Peyer's patch (tissue), 4 donors: ENCODE measurements at regions not wholly inside any gene's neighbourhood (a gene's known extent, or its start where the extent isn't known, plus 50 kb on each side); places are given as distances from the start of the nearest gene placed in this dataset.

Experiments used
- DNase-seq, 3 donors: peaks; one replicate each; pipeline ENCODE4 v3.0.0-alpha.2; 2017 to 2019
- H3K27ac ChIP-seq, 4 donors: fragments of 200-600 bp; sonication (generic); one replicate each; pipeline ENCODE4 v1.5.1; 2016 to 2019
- H3K27me3 ChIP-seq, 2 donors: fragments of 200-600 bp; sonication (generic); one replicate each; pipeline ENCODE4 v1.5.1; 2019
- H3K36me3 ChIP-seq, 3 donors: fragments of 200-600 bp; sonication (generic); one replicate each; pipeline ENCODE4 v1.5.1; 2016 to 2019
- H3K4me1 ChIP-seq, 4 donors: fragments of 200-600 bp; sonication (generic); one replicate each; pipeline ENCODE4 v1.5.1; 2016 to 2019
- H3K4me3 ChIP-seq, 4 donors: fragments of 200-600 bp; sonication (generic); 1 replicate in 3 of 4; 2 replicates in 1 of 4; pipeline ENCODE4 v1.5.1; 2016 to 2019; ENCODE audit warnings: mild to moderate bottlenecking in 1 of 4
- H3K9me3 ChIP-seq, 4 donors: fragments of 200-600 bp; sonication (generic); one replicate each; pipeline ENCODE4 v1.5.1; 2016 to 2019; ENCODE audit warnings: mild to moderate bottlenecking in 1 of 4
- CTCF ChIP-seq, 6 experiments: fragments of 450-650 bp in 4 of 6; fragments of 200-600 bp in 2 of 6; sonication (generic) in 1 of 6; IDR thresholded peaks; one replicate each; pipeline ENCODE4 v1.5.1; 2017 to 2019; ENCODE audit warnings: antibody characterized with exemption in 6 of 6, mild to moderate bottlenecking in 3 of 6, moderate library complexity in 1 of 6
- POLR2A ChIP-seq, 2 donors: fragments of 450-650 bp; IDR thresholded peaks; one replicate each; pipeline ENCODE4 v1.5.1; 2017; ENCODE audit warnings: antibody characterized with exemption in 2 of 2, mild to moderate bottlenecking in 2 of 2, moderate library complexity in 2 of 2

GRCh38 chr14:103196716-103197115, 73.5 kb downstream of the TNFAIP2 start:
- TF ChIP-seq POLR2A (IDR thresholded peaks at IDR 0.05) (no peak), CTCF (IDR thresholded peaks at IDR 0.05) (no peak)
- Histone ChIP-seq H3K27ac (no peak overlapping the region), H3K27me3 (no peaks in the 10 kb centered on the region), H3K36me3 (no peaks in the 10 kb centered on the region), H3K9me3 (no peaks in the 10 kb centered on the region), H3K4me1 (no peaks in the 10 kb centered on the region), H3K4me3 (no peak overlapping the region)
- peak in 1 of 3 donors; percentile 35 for DNase-seq

GRCh38 chr14:103198131-103199105, 75.2 kb downstream of the TNFAIP2 start:
- H3K4me1 ChIP-seq, result no peaks in the 10 kb centered on the region
- TF ChIP-seq CTCF (IDR thresholded peaks at IDR 0.05) (no peak), POLR2A (IDR thresholded peaks at IDR 0.05) (no peak)

GRCh38 chr14:103199124-103199523, 75.9 kb downstream of the TNFAIP2 start:
- H3K4me1 ChIP-seq, result no peaks in the 10 kb centered on the region
- H3K4me3 ChIP-seq, result no peak overlapping the region
- H3K27ac ChIP-seq, result peak overlapping the region; percentile 20 to 81 (median 71)
- no peaks in the 10 kb centered on the region for H3K27me3 ChIP-seq
- peaks cover 0 to 5% (median 0%) of the 10 kb centered on the region in 4 donors for H3K9me3 ChIP-seq
- DNase-seq, result peak in 1 of 3 donors; percentile 54
- no peak for TF ChIP-seq POLR2A (IDR thresholded peaks at IDR 0.05)
- no peak for TF ChIP-seq CTCF (IDR thresholded peaks at IDR 0.05)
- H3K36me3 ChIP-seq, result no peaks in the 10 kb centered on the region

More at GRCh38 chr14:103198131-103199105, 75.2 kb downstream of the TNFAIP2 start:
- H3K4me3 ChIP-seq, result no peak overlapping the region
- H3K27me3 ChIP-seq, result no peaks in the 10 kb centered on the region
- H3K36me3 ChIP-seq, result no peaks in the 10 kb centered on the region
- peak in 1 of 3 donors; percentile 56 for DNase-seq
- H3K27ac ChIP-seq, result peak overlapping the region; percentile 13 to 81 (median 50)
- H3K9me3 ChIP-seq, result no peaks in the 10 kb centered on the region

- no peak overlapping the region for H3K4me3 ChIP-seq
- no peak overlapping the region for H3K27ac ChIP-seq
- no peak for DNase-seq
- TF ChIP-seq POLR2A (IDR thresholded peaks at IDR 0.05) (no peak), CTCF (IDR thresholded peaks at IDR 0.05) (no peak)
- H3K9me3 ChIP-seq, result peaks cover 0 to 12% (median 5%) of the 10 kb centered on the region in 4 donors
- H3K4me1 ChIP-seq, result no peaks in the 10 kb centered on the region
- H3K27me3 ChIP-seq, result no peaks in the 10 kb centered on the region
- H3K36me3 ChIP-seq, result no peaks in the 10 kb centered on the region
Observed at GRCh38 chr14:103201801-103202200, 78.5 kb downstream of the TNFAIP2 start.

- Histone ChIP-seq H3K27me3 (no peaks in the 10 kb centered on the region), H3K9me3 (peaks cover 0 to 12% (median 5%) of the 10 kb centered on the region in 4 donors), H3K4me3 (no peak overlapping the region), H3K27ac (no peak overlapping the region), H3K4me1 (peaks cover 0 to 5% (median 0%) of the 10 kb centered on the region in 4 donors), H3K36me3 (no peaks in the 10 kb centered on the region)
- TF ChIP-seq CTCF (IDR thresholded peaks at IDR 0.05) (no peak), POLR2A (IDR thresholded peaks at IDR 0.05) (no peak)
- DNase-seq, result no peak
Observed at GRCh38 chr14:103204852-103205540, 81.7 kb downstream of the TNFAIP2 start.
